GM12892 (cell line): ENCODE measurements at regions not wholly inside any gene's neighbourhood (a gene's known extent, or its start where the extent isn't known, plus 50 kb on each side); places are given as distances from the start of the nearest gene placed in this dataset.

Experiments
- POLR2AphosphoS5 ChIP-seq: IDR thresholded peaks from 2 replicates; pipeline ENCODE4 v1.6.1; 2011; ENCODE audit warnings: low read depth, low read length, control low read depth
- TAF1 ChIP-seq: IDR thresholded peaks from 2 replicates; pipeline ENCODE4 v1.6.1; 2011; ENCODE audit warnings: low read depth, mild to moderate bottlenecking, control low read depth, low read length, borderline replicate concordance

- TF ChIP-seq POLR2AphosphoS5 (no peak), TAF1 (no peak)
These were observed 233.5 kb downstream of the BTG1 start for GRCh38 chr12:91912178-91912577.
